Ishikawa (cell line): ENCODE measurements at regions not wholly inside any gene's neighbourhood (a gene's known extent, or its start where the extent isn't known, plus 50 kb on each side); places are given as distances from the start of the nearest gene placed in this dataset.

Source experiments
- EGR1 ChIP-seq: IDR thresholded peaks from 2 replicates; pipeline ENCODE4 v1.6.1; 2012
- EP300 ChIP-seq: IDR thresholded peaks from 2 replicates; pipeline ENCODE4 v1.6.1; 2012; ENCODE audit warnings: borderline replicate concordance
- MAX ChIP-seq: IDR thresholded peaks from 2 replicates; pipeline ENCODE4 v1.6.1; 2012
- NFIC ChIP-seq: IDR thresholded peaks from 2 replicates; pipeline ENCODE4 v1.6.1; 2012
- RAD21 ChIP-seq: IDR thresholded peaks from 2 replicates; pipeline ENCODE4 v1.6.1; 2012; ENCODE audit warnings: low read depth
- TEAD4 ChIP-seq: IDR thresholded peaks from 2 replicates; pipeline ENCODE4 v1.6.1; 2012
- YY1 ChIP-seq: IDR thresholded peaks from 2 replicates; pipeline ENCODE4 v1.6.1; 2012; ENCODE audit warnings: low read depth
- TF ChIP-seq, protein P1 (sequence below): IDR thresholded peaks from 2 replicates; pipeline ENCODE4 v1.6.1; 2012; ENCODE audit warnings: low read depth, mild to moderate bottlenecking

- TF ChIP-seq, protein P1, sequence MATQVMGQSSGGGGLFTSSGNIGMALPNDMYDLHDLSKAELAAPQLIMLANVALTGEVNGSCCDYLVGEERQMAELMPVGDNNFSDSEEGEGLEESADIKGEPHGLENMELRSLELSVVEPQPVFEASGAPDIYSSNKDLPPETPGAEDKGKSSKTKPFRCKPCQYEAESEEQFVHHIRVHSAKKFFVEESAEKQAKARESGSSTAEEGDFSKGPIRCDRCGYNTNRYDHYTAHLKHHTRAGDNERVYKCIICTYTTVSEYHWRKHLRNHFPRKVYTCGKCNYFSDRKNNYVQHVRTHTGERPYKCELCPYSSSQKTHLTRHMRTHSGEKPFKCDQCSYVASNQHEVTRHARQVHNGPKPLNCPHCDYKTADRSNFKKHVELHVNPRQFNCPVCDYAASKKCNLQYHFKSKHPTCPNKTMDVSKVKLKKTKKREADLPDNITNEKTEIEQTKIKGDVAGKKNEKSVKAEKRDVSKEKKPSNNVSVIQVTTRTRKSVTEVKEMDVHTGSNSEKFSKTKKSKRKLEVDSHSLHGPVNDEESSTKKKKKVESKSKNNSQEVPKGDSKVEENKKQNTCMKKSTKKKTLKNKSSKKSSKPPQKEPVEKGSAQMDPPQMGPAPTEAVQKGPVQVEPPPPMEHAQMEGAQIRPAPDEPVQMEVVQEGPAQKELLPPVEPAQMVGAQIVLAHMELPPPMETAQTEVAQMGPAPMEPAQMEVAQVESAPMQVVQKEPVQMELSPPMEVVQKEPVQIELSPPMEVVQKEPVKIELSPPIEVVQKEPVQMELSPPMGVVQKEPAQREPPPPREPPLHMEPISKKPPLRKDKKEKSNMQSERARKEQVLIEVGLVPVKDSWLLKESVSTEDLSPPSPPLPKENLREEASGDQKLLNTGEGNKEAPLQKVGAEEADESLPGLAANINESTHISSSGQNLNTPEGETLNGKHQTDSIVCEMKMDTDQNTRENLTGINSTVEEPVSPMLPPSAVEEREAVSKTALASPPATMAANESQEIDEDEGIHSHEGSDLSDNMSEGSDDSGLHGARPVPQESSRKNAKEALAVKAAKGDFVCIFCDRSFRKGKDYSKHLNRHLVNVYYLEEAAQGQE: no peak
- TF ChIP-seq MAX (no peak), NFIC (no peak), YY1 (no peak), RAD21 (no peak), EP300 (no peak), EGR1 (no peak), TEAD4 (no peak)
Observed at GRCh38 chr6:81093051-81093450, 659.4 kb downstream of the TENT5A start.
